ENCODE measurements at regions not wholly inside any gene's neighbourhood (a gene's known extent, or its start where the extent isn't known, plus 50 kb on each side); places are given as distances from the start of the nearest gene placed in this dataset.

DNA sequence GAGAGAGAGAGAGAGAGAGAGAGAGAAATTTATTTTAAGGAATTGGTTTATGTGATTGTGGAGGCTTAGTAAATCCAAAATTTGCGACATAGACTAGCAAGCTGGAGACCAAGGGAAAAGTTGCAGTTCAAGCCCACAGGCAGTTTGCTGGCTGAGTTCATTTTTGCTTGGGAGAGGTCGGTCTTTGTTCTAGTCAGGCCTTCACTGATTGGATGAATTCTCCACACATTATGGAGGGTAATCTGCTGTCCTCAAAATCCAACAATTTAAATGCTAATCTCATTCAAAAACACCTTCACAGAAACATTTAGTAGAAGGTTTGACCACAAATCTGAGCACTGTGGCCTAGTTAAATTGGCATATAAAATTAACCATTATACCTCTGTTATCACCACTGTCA lies 439.6 kb downstream of the EPM2A start:
- DNase-seq (ENCODE audit: low read depth in 2 of 2) = no peak

DNA sequence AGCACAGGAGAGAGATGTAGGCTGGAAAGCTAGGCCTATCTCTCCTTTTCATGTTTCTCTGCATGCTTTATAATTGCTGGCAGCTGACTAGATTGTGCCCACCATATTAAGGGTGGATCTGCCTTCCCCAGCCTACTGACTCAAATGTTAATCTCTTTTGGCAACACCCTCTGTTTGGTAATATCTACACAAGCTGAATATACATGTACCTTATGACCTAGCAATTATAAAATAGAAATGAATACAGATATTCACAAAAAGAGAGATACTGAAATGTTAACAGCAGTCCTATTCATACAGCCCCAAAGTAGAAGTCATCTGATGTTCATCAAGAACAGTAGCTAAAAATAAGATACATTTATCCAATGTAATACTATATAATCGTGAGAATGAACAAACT lies 429.6 kb downstream of the EPM2A start:
- no peak for DNase-seq (ENCODE audit: low read depth in 2 of 2)

- DNase-seq (ENCODE audit: low read depth in 2 of 2) = no peak
Measured at GRCh38 chr6:145306489-145306888, 428.8 kb downstream of the EPM2A start.

GRCh38 chr6:145309842-145310535 lies 425.3 kb downstream of the EPM2A start:
- no peak for DNase-seq (ENCODE audit: low read depth in 2 of 2)

DNA sequence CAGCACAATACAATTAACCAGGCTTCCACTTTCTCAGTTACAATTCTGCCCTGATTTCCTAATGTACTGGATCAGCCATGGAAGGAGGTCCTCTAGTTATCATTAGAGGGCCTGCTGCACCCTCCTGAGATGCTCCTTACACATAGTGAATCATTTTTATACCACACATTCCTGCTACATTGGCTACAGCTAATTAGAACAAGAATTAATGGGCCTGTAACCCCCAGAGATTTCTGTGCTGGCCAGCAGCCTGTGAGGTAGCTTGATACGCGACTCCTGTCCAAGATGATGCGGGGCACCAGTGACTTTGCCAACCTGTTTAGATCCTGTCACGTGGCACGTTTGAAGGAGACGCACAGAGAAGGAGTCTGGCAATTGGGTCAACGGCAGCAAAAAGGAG lies 422.8 kb downstream of the EPM2A start:
- DNase-seq (ENCODE audit: low read depth in 2 of 2) = no peak

GRCh38 chr6:145313041-145313855 lies 422.1 kb downstream of the EPM2A start:
- DNase-seq (ENCODE audit: low read depth in 2 of 2) = no peak

- DNase-seq (ENCODE audit: low read depth in 2 of 2) = no peak
Measured at GRCh38 chr6:145315982-145316600, 419.2 kb downstream of the EPM2A start.

DNA sequence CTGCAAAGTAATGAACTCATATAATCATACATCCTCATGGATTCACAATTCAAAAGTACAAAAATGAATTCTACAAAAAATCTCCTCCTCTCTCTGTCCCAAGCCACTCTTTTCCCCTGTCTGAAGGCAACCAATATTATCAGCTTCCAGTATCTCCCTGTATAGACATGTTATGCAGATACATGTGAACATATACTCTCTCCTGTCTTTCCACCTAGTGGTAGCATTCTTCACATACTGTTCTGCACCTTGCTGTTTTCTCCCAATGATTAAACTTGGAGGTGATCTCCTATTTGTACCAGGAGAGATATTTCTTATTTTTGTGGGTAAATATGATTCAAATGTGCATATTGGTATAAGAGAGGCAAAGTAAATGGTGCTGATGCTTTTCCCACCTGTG lies 416.4 kb downstream of the EPM2A start:
- no peak for DNase-seq (ENCODE audit: low read depth in 2 of 2)

DNA sequence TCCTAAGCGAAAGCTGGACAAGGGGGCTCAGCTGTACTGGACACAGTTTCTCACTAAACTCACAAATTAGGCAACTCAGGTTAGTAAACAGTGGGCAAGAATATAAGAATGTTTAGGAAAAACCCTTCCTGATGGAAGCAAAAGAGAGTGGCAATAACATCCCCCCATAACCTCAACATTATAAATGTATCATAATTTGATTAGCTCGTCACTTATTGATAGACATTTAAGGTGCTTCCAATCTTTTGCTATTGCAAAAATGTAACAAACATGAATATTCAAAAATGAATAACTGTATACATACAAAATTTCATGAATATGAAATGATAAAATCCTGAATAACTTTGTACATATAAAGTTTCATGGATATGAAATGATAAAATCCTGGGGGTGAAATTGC lies 415.7 kb downstream of the EPM2A start:
- no peak for DNase-seq (ENCODE audit: low read depth in 2 of 2)

GRCh38 chr6:145323646-145324045 lies 411.7 kb downstream of the EPM2A start:
- DNase-seq (ENCODE audit: low read depth in 2 of 2) = no peak

- DNase-seq (ENCODE audit: low read depth in 2 of 2) = no peak
Measured at GRCh38 chr6:145327586-145327985, 407.7 kb downstream of the EPM2A start.

- DNase-seq (ENCODE audit: low read depth in 2 of 2) = no peak
Measured at GRCh38 chr6:145329257-145329656, 406.1 kb downstream of the EPM2A start.

DNA sequence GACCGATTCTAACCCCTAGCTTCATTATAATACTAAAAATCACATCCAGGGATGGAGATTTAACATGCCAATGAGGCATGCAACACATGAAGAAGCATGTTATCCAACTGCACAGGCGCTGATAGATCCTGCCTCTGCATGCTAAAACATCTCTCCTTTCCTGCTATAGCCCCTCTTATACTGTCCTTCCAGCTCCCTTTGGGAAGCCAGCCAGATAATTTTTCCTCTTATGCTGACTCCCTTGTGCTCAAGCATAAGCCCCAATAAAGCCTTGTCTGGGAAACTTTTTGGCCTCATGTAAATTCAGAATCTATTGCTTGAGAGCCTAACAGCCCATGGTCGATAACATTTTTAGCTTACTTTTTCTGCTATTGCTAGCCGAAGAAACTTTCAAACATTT lies 404.3 kb downstream of the EPM2A start:
- no peak for DNase-seq (ENCODE audit: low read depth in 2 of 2)

DNA sequence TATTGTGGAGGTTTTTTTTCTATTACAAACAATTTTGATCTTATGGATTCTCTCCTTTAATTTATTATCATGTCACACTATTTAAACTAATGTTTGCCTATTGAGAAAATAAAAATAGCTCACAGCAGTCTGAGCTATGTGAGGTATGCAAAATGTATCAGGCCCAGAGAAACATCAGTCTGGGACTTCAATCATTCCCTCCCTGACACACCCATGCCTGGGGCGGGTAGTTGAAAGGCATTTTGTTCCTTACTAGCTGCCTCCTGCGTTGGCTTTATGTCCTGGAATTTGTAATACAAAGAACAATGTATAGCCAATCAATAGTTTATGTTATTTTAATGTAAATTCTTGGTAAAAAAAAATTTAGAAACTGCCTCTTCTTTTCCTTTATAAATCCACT lies 403.3 kb downstream of the EPM2A start:
- no peak for DNase-seq (ENCODE audit: low read depth in 2 of 2)

GRCh38 chr6:145336119-145336518 lies 399.2 kb downstream of the EPM2A start:
- no peak for DNase-seq (ENCODE audit: low read depth in 2 of 2)

GRCh38 chr6:145339089-145339488 lies 396.2 kb downstream of the EPM2A start:
- no peak for DNase-seq (ENCODE audit: low read depth in 2 of 2)

DNA sequence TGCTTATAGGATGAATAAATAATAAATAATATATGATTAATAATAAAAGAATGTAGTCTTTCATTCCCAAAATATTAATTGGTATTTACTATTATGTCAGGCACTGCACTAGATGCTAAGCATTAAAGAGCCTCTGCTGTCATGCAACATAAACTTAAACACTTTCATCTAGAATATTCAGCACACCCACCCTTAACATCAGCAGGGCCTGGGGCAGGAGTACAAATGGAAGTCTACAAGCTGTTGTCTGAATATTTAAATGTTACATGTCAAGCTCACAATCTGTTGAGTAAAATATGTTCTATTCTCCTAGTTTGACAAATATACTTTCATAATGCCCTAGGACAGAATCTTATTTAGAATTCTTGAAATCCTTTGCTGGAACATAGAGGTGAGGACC lies 395.1 kb downstream of the EPM2A start:
- DNase-seq (ENCODE audit: low read depth in 2 of 2) = no peak

GRCh38 chr6:145345094-145345493 lies 390.2 kb downstream of the EPM2A start:
- DNase-seq (ENCODE audit: low read depth in 2 of 2) = no peak

DNA sequence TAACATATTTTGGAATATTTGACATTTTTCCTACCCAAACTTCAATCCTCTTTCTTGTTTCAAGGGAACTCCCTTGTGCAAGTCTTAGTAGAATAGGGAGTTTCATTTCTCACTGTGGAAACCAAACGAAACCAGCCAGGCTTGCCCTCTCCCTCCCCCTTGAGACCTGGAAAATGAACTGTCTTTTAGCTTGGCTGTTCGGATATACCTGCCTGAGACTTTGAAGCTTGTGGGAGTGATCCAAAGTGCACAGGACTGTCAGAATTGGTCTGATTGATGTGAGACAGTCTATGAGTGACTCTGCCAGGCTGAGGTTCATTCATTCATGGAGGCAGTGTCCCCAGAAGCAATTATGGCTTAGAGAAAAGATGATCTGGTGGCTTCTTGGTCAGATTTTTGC lies 388.1 kb downstream of the EPM2A start:
- no peak for DNase-seq (ENCODE audit: low read depth in 2 of 2)

DNA sequence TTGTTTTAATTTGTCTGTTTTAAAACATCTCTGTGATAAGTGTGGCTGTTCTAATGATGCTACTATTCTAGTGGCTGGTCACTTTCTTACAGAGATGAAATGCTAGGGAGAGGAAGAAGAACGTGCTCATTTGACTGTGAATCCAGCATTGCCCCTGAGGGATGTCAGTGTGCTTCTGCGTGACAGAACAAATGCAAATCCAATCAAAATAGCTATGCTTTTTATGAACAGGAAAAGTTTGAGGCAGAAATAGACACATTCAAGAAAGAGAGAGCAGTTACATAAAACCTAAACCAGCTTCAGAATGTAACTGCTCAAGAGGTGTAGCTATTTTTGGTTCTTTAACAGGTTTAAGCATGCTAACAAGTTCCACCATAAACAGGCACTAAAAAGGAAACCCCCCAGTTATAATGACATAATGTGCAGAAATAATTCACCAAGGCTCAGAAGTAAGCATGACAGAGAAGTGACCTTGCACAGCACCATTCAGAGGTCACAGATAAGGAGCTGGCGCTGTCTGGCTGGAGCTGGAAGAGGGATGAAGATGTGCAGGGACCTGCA lies 385.3 kb downstream of the EPM2A start:
- DNase-seq (ENCODE audit: low read depth in 2 of 2) = no peak

GRCh38 chr6:145350928-145351327 lies 384.4 kb downstream of the EPM2A start:
- no peak for DNase-seq (ENCODE audit: low read depth in 2 of 2)

GRCh38 chr6:145352382-145353080 lies 382.8 kb downstream of the EPM2A start:
- no peak for DNase-seq (ENCODE audit: low read depth in 2 of 2)
